Stimulated activated CD8-positive, alpha-beta memory T cell treated with anti-CD3 and anti-CD28 coated beads, Interleukin-15, amount 100 ng/mL, for 24 hours (primary cell): ENCODE measurements at regions not wholly inside any gene's neighbourhood (a gene's known extent, or its start where the extent isn't known, plus 50 kb on each side); places are given as distances from the start of the nearest gene placed in this dataset.

ENCODE experiments used
- DNase-seq: peaks from one replicate; pipeline ENCODE4 v3.0.0-alpha.2; 2020; ENCODE audit warnings: low read depth

DNA sequence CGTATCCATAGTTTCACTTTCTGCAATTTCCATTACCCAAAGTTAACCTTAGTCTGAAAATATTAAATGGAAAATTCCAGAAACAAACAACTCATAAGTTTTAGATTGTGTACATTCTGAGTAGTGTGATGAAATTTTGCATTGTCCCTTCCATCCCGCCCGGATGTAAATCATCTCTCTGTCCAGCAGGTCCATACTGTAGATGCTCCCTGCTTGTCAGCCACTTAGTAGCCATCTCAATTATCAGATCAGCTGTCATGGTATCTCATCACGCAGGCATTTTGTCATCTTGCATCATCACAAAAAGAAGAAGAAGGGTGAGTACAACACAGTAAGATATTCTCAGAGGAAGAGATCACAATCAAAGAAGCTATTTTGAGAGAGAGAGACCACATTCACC, 185.0 kb upstream of the STK17B start:
- DNase-seq, result no peak

- no peak for DNase-seq
Measured at GRCh38 chr2:196360650-196361049, 189.3 kb upstream of the STK17B start.

DNA sequence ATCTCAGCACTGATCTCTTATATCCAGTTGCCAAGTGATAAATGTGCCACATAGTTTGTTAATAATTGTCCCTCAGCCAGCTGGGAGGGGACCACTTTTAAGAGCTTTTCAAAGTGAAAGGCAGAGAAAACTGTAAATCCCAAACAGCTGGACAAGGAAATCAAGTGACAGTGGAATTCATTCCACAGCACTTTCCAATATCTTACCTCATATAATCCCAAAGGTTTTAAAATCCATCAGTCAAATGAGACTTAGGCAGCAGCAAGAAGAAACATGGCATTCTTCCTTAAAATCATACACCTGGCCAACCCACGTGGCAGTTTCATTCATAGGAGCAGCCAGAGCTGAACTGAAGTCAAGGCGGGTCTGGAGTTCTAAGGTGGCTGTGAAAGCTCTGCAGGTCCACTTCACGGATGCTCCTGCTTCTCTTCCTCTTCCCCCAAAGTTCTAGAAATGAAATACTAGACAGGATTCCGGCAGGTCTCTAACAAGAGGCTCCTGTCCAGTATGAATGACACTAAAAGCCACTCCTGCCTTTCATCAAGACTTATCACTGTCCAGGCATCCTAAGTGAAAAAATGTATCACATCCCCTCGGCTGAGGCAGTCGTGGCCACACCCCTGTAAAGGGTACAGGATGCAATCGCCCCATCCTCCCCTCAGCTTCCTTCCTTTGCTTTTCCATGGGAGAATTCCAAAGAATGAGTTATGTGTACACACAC, 190.4 kb upstream of the STK17B start:
- DNase-seq, result no peak

GRCh38 chr2:196362973-196363549, 191.7 kb upstream of the STK17B start:
- no peak for DNase-seq

GRCh38 chr2:196365145-196365544, 193.8 kb upstream of the STK17B start:
- no peak for DNase-seq

- no peak for DNase-seq
Measured at GRCh38 chr2:196365923-196366322, 194.5 kb upstream of the STK17B start.

GRCh38 chr2:196367633-196368032, 196.3 kb upstream of the STK17B start:
- no peak for DNase-seq

- no peak for DNase-seq
Measured at GRCh38 chr2:196368546-196369225, 197.3 kb upstream of the STK17B start.

- DNase-seq, result no peak
Measured at GRCh38 chr2:196369967-196370366, 198.6 kb upstream of the STK17B start.

DNA sequence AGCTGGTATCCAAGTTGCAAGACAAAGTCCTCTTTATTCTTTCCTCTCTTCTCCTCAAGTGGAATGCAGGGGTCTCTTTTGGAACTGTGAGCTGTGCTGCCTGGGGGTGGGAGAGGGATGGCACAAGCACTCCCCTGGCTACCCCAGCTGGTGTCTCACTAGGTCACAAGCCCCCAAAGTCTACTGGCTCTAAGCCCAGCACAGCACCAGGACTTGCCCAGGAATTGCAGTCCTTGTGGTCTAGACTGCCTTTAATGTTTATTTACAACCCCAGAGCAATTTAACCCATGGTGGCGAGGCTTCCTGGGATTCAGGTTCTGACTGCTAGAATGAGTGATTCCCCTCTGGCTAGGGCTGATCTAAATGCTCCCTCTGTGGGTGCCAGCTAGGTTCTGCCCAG, 199.0 kb upstream of the STK17B start:
- no peak for DNase-seq

DNA sequence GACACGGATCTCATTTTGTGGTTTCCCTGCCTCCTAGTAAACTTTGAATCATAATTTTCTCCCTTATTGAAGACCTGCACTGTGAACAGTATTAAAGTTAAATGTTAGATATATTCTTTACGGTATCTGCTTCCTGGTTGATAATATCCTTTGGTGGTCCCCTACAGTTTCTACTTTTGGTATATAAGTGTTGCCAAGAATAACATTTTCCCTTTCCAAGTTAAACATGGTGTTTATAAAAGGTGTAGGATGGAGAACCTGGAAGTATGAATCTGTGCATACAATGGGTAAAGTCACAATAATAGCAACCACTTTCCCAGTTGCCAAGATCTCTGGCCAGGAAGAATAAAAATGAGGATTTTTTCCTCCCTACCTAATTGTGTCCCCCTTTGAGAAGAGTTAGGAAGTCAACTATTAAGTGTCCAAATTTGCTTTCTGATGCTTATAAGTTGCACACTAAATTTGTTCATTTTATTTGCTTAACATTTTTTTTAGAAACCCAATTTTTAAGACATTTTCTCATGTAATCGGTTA, 201.0 kb upstream of the STK17B start:
- no peak for DNase-seq

- no peak for DNase-seq
Measured at GRCh38 chr2:196372811-196373664, 201.7 kb upstream of the STK17B start.

GRCh38 chr2:196376984-196377877, 205.9 kb upstream of the STK17B start:
- no peak for DNase-seq

GRCh38 chr2:196379600-196379999, 208.2 kb upstream of the STK17B start:
- no peak for DNase-seq

DNA sequence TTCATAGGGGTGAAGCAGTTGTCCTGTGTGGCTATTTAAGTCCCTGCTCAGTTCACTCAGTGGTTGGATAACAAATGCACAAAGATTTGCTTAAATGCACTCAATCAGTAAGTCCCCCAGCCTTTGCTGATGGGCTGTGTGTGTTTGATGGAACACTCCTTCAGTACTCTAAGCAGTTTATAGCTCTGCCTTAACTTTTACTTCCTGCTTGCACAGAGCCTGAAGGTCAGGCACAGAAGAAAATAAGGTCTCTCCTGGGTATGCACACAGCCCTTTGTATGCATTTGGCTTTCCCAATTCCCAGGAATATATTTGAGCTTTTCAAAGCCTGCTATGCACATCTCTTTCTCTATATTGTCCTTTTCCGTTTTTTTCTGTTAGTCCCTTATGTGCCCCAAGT, 208.7 kb upstream of the STK17B start:
- DNase-seq, result no peak

- no peak for DNase-seq
Measured at GRCh38 chr2:196380575-196380974, 209.2 kb upstream of the STK17B start.

GRCh38 chr2:196381464-196381863, 210.1 kb upstream of the STK17B start:
- no peak for DNase-seq

DNA sequence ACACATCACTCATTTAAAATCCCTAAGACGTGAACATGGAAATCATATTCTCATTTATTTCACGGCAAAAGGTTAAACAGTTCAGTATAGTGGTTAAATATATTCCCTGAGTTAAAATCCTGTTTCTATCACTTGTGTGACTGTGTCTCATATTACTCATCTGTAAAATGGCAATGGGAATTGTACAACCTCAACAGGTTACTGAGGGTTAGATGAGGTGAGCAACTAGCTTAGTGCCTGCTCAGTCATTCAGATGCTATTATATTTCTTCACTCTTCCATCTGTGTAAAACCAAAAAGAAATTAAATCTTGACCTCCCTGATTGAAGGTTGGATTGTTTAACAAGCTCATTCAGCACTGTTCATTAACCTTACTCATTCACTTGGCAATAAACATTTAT, 212.4 kb upstream of the STK17B start:
- DNase-seq, result no peak

DNA sequence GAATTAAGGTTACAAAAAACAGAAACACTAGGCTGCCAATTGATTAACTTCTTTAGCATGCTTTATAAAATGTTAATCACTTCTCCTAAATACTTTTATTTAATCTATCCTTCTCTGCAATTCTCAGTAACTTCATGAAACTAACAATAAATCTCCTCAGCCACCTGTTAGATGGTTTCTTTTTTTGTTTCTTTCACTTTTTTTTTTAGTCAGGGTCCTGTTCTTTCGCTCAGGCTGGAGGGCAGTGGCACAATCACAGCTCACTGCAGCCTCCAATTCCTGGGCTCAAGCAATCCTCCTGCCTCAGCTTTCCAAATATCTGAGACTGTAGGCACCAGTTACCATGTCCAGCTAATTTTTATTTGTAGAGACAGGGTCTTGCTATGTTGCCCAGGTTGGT, 213.4 kb upstream of the STK17B start:
- no peak for DNase-seq

- DNase-seq, result no peak
Measured at GRCh38 chr2:196389670-196390069, 218.3 kb upstream of the STK17B start.
